HG02870 (cell line): ENCODE measurements at regions not wholly inside any gene's neighbourhood (a gene's known extent, or its start where the extent isn't known, plus 50 kb on each side); places are given as distances from the start of the nearest gene placed in this dataset.

Experiments
- ATAC-seq: cut with Tn5 transposase; IDR thresholded peaks from one replicate; pipeline ENCODE4 v1.9.1; 2021; ENCODE audit warnings: mild to moderate bottlenecking, moderate library complexity; ENCODE audit not compliant: unreplicated experiment

DNA sequence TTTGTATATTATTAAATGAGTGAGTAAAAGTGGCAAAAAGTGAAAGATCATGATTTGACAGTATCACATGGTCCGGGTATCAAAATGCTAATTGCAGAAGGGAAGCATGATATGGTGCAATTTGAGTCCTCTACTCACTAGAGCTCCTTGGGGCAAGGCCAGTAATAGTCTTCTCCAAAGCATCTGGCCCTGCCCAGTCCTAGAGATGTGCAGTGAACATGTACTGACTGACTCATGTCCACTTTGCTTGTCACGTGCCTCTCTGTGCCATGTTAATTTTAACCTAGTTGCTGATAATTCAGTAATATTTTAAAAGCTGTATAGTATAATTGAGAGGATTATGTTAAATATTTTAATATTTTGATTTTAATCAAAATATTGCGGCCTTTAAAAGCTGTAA is 54.6 kb upstream of the TENM3 start:
- ATAC-seq: no peak

DNA sequence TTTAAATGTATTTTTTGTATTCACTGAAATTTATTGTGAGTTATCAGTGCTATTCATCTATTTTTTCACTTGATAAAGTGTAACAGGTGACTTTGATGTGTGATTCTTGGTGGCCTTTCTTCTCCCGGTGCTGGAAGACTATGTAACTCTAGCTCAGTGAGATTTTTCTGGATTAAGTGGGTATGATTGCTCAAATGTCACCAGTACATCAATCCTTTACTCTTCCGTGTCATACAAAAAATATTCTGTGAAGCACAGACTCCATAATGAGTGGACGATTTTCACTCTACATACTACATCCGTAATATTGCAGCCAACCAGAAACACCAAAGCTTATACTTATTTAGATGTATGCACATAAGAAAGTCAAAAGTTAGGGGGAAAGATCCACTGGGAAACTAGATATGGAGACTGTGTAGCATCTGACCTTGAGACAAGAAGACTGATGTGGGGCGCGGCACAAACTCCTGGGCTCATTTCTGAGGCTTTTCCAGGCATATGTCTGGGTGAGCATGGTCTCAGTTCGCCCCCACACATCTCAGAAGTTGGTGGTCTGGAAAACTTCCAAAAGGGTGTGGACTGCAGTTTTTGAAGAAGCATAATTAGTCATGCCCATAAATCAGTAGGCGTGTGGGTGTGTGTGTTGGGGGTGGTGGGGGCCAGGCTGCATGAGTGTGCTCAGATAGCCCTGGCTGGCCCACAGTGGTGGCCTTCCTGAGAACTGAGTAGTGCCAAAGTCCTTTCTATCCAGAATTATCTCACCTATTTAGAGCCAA is 53.9 kb upstream of the TENM3 start:
- ATAC-seq: no peak

DNA sequence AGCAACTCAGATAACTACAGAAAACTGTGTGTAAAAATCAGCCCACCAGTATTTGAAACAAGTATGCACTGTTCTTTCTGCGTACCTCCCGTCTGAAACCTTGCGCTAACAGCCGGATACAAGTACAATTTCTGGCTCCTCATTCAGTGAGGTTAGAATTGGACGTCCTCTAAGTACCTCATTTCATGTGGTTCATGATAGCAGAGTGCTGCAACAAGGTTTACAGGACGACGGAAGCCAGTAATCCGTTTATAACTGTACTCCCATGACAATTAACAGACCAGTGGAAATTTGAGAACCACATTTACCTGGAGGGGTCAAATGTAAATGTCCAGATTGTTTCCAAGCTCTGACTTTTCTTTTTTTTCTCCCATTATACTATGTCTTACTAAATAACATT is 52.9 kb upstream of the TENM3 start:
- ATAC-seq: no peak

DNA sequence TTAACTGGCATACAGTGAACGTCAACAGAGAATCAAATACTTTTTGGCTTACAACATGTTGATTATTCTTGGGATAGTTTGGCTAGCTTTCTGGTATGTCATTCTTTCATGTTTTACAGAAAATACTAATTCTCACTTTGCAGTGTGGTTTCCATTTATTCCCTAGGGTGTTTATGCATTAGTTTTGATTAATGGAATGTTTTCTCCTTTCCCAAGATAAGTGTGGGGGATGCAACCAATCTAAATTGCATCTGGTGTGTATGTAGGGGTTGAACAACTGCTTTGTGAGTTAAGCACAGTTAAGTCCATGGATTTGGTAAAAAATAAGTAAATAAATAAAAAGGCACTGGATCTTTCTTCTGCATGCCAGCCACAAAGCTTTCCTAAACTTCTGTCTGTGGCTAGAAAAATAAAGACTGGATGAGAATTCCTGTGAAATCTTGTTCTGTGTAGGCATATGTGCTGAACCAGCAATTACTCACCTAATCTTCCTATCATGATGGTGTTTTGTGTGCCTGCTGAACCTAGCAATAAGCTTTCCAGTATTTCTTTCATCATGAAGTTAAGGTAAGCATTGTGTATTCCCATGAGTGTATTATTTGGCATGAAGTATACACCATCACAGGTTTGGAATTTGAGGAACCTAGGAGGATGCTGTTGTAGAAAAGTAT is 50.6 kb upstream of the TENM3 start:
- no peak for ATAC-seq

DNA sequence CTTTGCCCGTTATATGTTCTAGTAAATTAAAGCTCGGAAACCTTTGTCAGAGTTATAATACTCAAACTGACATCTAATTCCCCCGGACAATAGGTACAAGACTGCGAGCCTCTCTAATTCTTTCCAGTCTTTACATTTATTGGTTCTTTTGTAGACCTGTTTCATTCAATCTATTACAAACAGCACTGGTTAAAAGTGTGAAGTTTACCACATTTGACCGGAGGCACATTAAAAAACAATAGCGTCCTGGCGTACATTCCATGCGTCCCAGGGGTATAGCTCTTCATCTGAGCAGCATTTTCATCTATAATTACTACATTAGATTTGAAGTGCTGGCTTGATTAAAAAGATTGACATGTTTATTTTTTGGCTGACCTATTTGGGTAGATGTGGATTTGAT is 49.9 kb upstream of the TENM3 start:
- no peak for ATAC-seq
